Panc1 (cell line): ENCODE measurements at regions not wholly inside any gene's neighbourhood (a gene's known extent, or its start where the extent isn't known, plus 50 kb on each side); places are given as distances from the start of the nearest gene placed in this dataset.

Experiments
- CTCF ChIP-seq: fragments of 450-650 bp; IDR thresholded peaks from 2 replicates; pipeline ENCODE4 v1.5.1; 2017; ENCODE audit warnings: mild to moderate bottlenecking
- POLR2AphosphoS5 ChIP-seq: IDR thresholded peaks from 2 replicates; pipeline ENCODE4 v1.6.1; 2012; ENCODE audit warnings: mild to moderate bottlenecking, low read depth, low read length, moderate library complexity
- SIN3A ChIP-seq: IDR thresholded peaks from 2 replicates; pipeline ENCODE4 v1.6.1; 2012; ENCODE audit warnings: low read depth, mild to moderate bottlenecking, low read length, moderate library complexity, borderline replicate concordance; ENCODE audit not compliant: insufficient read depth

- TF ChIP-seq CTCF (no peak), SIN3A (no peak), POLR2AphosphoS5 (no peak)
Observed at GRCh38 chr18:1311376-1311775, 406.7 kb downstream of the ADCYAP1 start.
